ENCODE measurements at regions not wholly inside any gene's neighbourhood (a gene's known extent, or its start where the extent isn't known, plus 50 kb on each side); places are given as distances from the start of the nearest gene placed in this dataset.
A peak's percentile ranks its signal among the peaks of the same experiment; 100 is the strongest.
"Not testable (repeated sequence)": the region's sequence is repeated elsewhere in the genome, so short reads cannot be mapped to it uniquely, and the experiment has no call there.

GRCh38 chr3:147089286-147089685 lies 317.1 kb downstream of the ZIC4 start:
- Histone ChIP-seq H3K27ac (no peak overlapping the region), H3K4me3 (no peak overlapping the region)

DNA sequence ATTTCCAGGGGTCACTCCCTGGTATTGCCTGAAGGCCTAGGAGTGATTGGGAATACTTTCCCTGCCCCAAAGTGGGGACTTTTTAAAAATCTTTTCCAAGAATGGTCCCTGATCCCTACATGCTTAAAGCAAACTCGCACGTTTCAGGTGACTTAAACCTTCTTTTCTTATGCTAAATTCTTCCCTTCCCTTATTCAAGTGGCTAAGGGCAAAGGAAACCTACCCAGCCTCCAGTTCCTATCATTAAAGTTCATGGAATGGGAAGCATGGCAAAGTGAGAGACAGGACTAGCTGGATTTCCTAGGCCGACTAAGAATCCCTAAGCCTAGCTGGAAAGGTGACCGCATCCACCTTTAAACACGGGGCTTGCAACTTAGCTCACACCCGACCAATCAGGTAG lies 346.8 kb downstream of the ZIC4 start:
- H3K27ac ChIP-seq, H3K4me3 ChIP-seq: not testable (repeated sequence)

GRCh38 chr3:147049821-147050220 lies 356.5 kb downstream of the ZIC4 start:
- Histone ChIP-seq H3K4me3 (no peak overlapping the region), H3K27ac (no peak overlapping the region)

- H3K27ac ChIP-seq = no peak overlapping the region
- H3K4me3 ChIP-seq = no peak overlapping the region
Observed at GRCh38 chr3:147049305-147049704, 357.0 kb downstream of the ZIC4 start.

GRCh38 chr3:147046916-147047315 lies 359.4 kb downstream of the ZIC4 start:
- H3K4me3 ChIP-seq = no peak overlapping the region

GRCh38 chr3:147038481-147038880 lies 367.9 kb downstream of the ZIC4 start:
- H3K27ac ChIP-seq = peak overlapping the region in 1 of 21 experiments; percentile 50
- no peak overlapping the region for H3K4me3 ChIP-seq

More at GRCh38 chr3:147046916-147047315, 359.4 kb downstream of the ZIC4 start:
- no peak overlapping the region for H3K27ac ChIP-seq

GRCh38 chr3:147034359-147034758 lies 372.0 kb downstream of the ZIC4 start:
- H3K27ac ChIP-seq = no peak overlapping the region
- no peak overlapping the region for H3K4me3 ChIP-seq

DNA sequence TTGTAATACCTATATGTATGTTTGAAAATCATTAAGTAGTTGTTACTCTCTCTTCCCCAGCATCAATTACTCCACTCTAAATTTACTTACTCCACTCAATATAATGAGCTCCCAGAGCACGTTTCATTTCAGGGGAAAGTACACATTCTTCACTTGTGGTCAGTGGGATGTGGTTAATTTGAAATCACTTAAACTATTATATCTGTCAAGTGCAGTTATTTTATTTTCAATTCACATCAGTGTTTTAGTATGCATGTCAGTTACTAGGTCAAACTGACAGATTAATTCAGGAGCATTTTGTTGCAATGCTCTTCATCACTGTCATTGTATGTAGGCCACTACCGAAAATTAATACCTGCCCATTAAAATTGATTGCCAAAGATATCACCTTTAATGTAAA lies 376.1 kb downstream of the ZIC4 start:
- Histone ChIP-seq H3K27ac (no peak overlapping the region), H3K4me3 (no peak overlapping the region)

DNA sequence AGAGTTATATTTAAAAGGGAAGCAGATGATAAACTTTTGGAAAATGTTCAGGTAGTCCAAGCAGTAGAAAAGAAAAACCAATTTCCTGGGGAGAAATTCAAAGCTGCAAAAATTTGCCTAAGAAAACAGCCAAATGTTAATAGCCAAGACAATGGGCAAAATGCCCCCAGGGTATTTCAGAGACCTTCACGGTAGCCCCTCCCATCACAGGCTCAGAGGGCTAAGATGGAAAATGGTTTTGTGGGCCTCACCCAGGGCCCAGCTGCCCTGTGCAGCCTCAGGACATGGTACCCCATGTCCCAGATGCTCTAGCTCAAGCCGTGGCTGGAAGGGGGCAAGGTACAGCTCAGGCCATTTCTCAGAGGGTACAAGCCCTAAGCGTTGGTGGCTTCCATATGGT lies 391.0 kb downstream of the ZIC4 start:
- H3K27ac ChIP-seq = no peak overlapping the region
- H3K4me3 ChIP-seq = no peak overlapping the region

- no peak overlapping the region for H3K4me3 ChIP-seq
- H3K27ac ChIP-seq = no peak overlapping the region
Observed at GRCh38 chr3:147008886-147009285, 397.5 kb downstream of the ZIC4 start.

DNA sequence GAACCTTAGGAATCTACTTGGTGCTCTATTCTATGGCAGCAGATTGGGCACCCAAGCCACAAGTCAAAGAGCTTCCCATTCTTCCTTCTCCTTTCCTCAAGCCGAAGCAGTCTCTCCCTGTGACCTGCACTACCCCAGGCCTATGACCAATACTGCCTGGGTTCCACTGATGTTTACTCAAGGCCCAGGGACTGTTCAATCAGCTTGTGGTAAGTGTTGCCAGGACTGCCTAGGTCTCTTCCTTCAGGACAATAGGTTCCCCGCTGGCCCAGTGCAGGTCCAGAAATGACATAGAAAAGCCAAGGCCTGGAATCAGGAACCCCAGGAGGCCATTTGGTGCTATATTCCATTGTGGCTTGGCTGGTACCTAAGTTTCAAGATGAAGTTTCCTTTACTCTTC lies 397.9 kb downstream of the ZIC4 start:
- H3K4me3 ChIP-seq = no peak overlapping the region
- H3K27ac ChIP-seq = no peak overlapping the region

GRCh38 chr3:147007736-147008245 lies 398.6 kb downstream of the ZIC4 start:
- H3K27ac ChIP-seq = no peak overlapping the region

DNA sequence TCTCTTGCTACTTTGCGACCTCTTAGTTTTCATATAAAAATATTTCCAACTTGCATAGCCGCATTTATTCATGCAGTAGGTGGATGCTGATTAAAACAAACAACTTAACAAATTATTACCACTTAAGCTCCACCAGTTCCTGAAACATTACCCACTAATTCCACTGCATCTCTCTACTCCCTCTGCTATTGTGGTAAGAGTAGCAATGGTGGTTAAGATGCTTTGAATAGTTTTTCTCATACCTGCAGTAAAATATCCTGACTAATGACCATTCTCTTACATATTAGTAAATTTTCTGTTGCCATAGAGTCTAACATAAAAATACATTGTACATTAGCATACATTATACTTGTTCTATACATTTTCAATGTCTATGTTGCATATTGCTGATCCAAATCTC lies 397.6 kb upstream of the PLSCR5 start:
- Histone ChIP-seq H3K27ac (no peak overlapping the region), H3K4me3 (no peak overlapping the region)

More at GRCh38 chr3:147007736-147008245, 398.6 kb downstream of the ZIC4 start:
- no peak overlapping the region for H3K4me3 ChIP-seq

- H3K27ac ChIP-seq = no peak overlapping the region
- H3K4me3 ChIP-seq = no peak overlapping the region
Observed at GRCh38 chr3:147000274-147000673, 395.1 kb upstream of the PLSCR5 start.

DNA sequence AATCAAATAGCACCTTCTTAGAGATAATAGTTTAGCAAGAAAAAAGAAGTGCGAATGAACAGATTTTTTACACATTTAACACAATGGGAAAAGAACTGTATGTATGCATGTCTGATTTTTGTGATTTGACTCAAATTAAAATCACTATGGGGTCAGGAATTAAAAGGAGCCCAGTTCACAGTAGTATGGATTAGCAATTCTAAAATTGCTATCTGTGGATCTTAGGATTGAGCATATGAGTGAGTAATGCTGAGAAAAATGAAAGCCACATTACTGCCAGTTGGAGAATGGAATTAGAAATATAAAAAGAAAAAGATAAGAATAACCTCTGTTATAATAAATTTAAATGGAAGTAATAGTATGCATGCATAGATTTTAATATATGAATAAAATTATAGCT lies 386.8 kb upstream of the PLSCR5 start:
- no peak overlapping the region for H3K27ac ChIP-seq
- no peak overlapping the region for H3K4me3 ChIP-seq

DNA sequence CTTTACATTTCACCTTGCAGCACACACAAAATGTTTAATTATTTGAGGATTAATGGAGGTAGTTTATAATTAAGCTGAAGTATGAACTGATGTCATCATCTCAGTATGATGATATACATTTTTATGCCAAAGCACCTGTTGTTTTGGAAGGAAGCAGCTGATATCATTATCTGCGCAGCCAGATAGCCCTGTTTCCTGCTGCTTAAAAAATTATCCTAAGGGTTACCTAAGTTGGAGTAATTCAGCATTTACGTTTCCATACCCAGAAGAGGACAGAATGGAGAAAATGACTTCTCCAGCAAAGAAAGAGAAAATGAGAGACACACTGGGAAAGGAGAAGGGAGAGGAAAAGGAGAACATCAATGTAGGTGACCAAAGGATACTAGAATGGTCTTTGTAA lies 370.3 kb upstream of the PLSCR5 start:
- Histone ChIP-seq H3K27ac (no peak overlapping the region), H3K4me3 (no peak overlapping the region)

DNA sequence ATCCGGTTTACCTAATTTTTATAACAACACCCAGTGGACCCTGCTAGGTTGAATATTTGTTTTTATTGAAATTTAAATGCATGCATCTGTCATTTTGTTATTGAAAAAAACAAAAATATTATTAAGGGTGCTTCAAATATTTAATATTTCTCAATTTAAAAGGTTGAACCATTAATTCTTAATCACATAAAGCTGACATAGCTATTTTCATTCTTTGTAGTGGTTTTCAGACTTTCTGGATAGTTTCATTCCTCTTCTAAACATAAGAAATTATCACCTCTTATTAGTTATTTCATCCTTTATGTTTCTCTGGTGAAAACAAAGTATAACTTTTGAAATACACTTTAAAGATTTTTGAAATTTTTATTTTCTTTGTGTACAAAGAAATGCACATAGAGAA lies 369.9 kb upstream of the PLSCR5 start:
- H3K4me3 ChIP-seq = no peak overlapping the region

GRCh38 chr3:146974001-146974400 lies 368.9 kb upstream of the PLSCR5 start:
- no peak overlapping the region for H3K4me3 ChIP-seq
- H3K27ac ChIP-seq = peak overlapping the region in 1 of 21 experiments; percentile 46

More for the DNA sequence above, 369.9 kb upstream of the PLSCR5 start:
- H3K27ac ChIP-seq = no peak overlapping the region

DNA sequence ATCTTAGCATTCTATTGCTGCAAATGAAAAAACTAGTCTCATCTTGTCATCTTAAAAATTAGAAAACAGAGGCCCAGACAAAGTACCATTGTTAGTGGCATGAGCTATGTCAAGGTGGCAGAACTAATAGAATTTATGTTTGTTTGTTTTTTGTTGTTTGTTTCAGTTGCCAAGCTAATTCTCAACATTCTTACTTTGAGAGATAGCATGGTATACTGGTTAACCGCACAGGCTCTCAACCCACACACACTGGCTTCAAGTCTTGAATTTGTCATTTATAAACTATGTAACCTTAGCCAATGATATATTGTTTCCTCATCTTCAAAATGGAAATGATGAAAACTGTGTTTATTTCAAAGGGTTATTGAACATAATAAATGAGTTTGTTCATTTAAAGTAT lies 367.6 kb upstream of the PLSCR5 start:
- H3K27ac ChIP-seq = peak overlapping the region in 1 of 21 experiments; percentile 72
- no peak overlapping the region for H3K4me3 ChIP-seq

DNA sequence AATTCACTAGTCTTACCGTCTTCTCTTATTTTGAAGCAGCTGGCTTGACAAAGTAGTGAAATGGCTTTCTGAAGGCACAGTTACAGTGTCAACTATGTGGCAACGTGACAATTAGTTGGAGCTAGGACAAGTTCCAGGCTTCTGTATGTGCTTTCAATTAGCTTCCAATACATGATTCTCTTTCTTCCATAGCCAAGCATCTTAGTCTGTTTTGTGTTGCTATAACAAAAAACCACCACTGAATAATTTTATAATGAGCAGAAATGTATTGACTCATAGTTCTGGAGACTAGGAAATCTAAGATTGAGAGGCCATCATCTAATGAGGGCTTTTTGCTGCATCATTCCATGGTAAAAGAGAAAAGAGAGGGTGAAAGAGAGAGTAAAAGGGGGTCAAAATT lies 365.1 kb upstream of the PLSCR5 start:
- peak overlapping the region in 9 of 21 experiments; percentile 6 to 75 (median 62) for H3K27ac ChIP-seq

DNA sequence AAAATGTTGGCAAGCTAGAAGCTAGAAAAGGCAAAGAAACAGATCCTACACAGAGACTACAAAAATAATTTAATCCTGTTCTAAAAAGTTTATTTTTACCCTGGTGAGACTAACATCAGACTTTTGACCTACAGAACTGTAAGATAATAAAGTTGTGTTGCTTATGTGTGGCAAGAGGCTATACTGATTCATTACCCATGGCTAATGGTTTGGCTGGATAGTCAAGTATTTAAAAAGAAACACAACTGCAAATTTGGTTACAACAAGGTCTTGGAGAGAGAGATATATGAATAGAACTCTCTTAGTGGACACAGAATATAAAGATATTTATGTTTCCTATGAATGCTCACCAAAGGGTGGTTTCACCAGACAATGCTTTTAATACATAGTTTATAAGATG lies 364.2 kb upstream of the PLSCR5 start:
- peak overlapping the region in 10 of 21 experiments; percentile 30 to 75 (median 51) for H3K27ac ChIP-seq
- no peak overlapping the region for H3K4me3 ChIP-seq

More for the DNA sequence above, 365.1 kb upstream of the PLSCR5 start:
- no peak overlapping the region for H3K4me3 ChIP-seq

GRCh38 chr3:146968204-146968651 lies 363.1 kb upstream of the PLSCR5 start:
- H3K27ac ChIP-seq = peak overlapping the region in 8 of 21 experiments; percentile 30 to 75 (median 44)
- no peak overlapping the region for H3K4me3 ChIP-seq

Data from skin epidermis (tissue), 12 donors.